ENCODE measurements at regions not wholly inside any gene's neighbourhood (a gene's known extent, or its start where the extent isn't known, plus 50 kb on each side); places are given as distances from the start of the nearest gene placed in this dataset.

GRCh38 chr13:74530011-74530410, 395.8 kb upstream of the KLF12 start:
- no peak for DNase-seq

- DNase-seq, result no peak
These were observed 394.7 kb upstream of the KLF12 start for GRCh38 chr13:74528734-74529513.

DNA sequence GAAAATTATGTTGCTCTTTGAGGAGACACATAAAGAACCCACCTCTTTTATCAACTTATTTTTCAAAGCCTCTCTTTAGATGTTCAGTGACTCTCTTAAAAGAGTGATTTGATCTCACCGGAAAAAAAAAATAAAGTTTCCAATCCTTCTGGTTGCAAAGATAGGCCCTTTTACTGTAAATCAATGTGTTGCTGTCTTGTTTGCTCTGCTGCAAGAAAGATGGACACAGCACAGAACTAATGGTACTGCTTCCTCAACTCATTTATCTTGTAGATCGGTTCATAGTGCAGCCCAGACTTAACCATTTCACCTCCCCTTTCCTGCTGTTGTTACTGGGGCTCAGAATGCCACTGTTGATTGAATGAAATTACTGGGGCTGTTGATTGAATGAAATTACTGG, 388.9 kb upstream of the KLF12 start:
- no peak for DNase-seq

DNA sequence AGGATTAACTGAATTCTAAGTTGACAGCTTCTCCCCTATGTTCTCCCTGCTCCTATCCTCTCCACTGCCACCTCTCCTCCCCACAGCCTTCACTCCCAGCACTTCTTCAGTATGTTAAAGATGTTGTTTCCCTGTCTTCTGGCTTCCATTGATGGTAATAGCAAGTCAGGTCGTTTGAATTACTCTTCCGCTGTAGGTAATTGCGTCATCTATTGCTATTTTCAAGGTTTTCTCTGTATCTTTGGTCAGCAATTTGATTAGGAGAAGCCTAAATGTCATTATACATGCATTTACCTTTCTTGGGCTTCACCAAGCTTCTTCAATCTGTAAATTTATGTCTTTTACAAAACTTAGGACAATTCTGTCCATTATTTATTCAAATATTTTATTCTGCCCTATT, 377.3 kb upstream of the KLF12 start:
- DNase-seq, result no peak

DNA sequence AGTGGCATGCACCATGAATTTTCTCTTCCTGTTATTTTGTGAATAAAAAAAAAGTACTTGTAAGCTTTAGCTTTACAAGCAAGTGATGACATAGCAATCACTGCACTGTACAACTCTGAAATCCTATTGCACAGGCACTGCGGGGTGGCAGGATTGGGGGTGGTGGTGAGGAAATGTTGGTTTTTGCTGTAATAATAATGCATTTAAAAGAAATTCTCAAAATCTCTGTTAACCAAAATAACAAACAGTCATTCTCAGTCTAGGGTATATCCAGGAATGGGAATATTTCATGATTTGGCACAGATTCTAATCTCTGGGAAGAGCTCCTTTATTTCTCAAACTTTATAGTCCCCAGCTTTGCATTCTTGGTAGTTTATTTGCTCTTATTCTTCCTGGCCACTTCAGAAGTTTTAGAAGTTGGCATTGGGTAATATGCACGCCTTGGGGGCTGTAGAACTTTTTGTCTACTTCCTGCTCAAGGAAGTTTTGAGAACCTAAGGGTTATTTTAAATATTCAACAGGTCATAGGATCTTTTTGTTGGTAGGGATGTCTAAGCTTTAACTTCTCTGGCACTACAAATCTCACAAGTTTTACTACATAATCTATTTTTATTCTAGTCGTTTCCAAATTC, 353.0 kb upstream of the KLF12 start:
- DNase-seq, result no peak

DNA sequence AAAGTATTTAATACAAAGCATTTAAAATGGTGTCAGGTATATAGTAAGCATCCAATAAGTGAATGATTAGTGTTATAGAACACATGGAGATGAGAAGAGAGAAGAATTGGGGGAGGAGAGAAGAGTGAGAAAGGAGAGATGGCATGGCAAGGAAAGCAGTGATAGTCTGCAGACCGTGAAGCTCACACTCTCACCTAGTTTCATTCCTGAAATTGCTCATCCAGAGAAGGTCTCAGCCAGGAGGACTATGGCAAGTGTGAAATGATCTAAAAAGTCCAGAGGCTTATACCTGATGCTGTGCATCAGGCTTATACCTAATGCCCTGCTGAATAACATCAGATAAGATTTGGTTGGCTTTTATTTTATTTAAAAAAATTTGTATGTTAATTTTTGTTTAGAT, 351.6 kb upstream of the KLF12 start:
- no peak for DNase-seq

DNA sequence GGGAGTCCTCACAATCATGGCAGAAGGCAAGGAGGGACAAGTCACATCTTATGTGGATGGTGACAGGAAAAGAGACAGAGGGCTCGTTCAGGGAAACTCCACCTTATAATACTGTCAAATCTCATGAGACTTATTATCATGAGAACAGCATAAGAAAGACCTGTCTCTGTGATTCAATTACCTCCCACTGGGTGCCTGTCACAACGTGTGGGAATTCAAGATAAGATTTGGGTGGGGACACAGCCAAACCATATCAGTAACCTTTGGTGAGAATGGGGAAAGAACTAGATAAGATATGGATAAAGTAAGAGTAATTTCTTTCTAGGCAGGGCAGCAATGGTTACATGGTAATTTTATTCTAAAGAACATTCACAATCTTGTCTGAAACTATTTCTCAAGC, 344.9 kb upstream of the KLF12 start:
- no peak for DNase-seq

- DNase-seq, result no peak
These were observed 342.6 kb upstream of the KLF12 start for GRCh38 chr13:74476788-74477187.

GRCh38 chr13:74476365-74476764, 342.2 kb upstream of the KLF12 start:
- no peak for DNase-seq

DNA sequence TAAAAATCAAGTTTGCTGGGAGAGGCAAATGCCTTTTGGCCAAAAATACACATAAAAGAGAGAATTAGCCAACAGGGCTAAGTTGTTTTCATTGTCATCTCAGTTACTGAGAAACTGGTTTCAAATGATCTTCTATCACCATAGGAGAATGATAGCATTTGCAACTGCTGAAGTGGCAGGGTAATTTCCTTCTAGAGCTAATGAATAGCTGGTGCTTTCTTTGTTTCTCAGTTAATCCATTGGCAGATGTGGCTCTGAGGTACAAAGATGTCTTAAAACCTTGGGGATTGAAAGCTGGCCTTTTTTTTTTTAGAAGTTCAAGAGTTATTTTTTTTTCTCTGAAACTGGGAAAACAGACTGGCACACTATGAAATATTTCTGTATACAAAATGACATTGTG, 332.7 kb upstream of the KLF12 start:
- DNase-seq, result no peak

DNA sequence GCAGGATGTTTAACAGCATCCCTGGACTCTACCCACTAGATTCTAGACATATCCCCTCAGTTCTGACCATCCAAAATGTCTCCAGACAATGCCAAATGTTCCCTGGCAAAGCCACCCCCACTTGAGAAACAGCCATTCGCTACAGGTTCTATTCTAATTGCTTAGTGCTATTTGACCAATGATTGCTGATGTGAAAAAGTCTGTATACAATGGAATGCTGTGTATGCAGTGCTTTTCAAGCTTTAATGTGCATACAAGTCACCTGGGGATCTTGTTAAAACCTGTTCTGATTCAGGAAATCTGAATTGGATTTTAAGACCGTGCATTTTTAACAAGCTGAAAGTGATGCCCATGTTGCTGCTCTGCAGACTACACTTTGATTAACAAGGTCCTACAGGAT, 331.8 kb upstream of the KLF12 start:
- no peak for DNase-seq

GRCh38 chr13:74465271-74465670, 331.1 kb upstream of the KLF12 start:
- DNase-seq, result no peak

- peak in 7 of 58 donors; percentile 0 to 30 (median 6) for DNase-seq
These were observed 330.5 kb upstream of the KLF12 start for GRCh38 chr13:74464670-74465069.

GRCh38 chr13:74461011-74461410, 326.8 kb upstream of the KLF12 start:
- no peak for DNase-seq

DNA sequence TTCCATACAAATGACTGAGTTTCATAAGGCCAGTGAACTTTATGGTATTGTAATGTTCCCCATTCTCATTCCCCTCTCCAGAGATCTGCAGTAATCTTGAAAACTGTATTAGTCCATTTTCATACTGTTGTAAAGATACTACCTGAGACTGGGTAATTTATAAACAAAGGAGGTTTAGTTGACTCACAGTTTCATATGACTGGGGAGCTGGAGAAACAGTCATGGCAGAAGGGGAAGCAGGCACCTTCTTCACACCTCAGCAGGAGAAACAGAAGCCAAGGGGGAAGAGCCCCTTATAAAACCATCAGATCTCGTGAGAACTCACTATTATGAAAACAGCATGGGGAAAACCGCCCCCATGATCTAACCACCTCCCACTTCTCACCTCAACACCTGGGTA, 318.7 kb upstream of the KLF12 start:
- DNase-seq, result no peak

DNA sequence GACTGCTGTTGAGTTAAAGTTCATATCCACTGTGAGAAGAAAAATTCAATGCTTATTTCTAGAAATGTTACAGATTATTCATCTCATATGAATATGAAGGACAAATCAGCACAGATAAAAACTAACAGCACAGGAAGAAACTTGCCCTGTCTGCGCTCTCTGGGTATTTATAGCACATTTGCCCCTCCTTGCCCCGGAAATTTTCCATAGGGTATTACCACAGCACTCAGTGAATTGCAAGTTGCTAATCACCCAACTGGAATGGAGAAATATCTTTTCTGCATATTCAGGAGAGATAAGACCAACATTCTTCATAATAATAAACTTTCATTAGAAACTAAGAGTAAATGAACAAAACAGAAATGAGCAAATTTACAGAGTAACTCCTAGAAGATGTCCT, 318.0 kb upstream of the KLF12 start:
- no peak for DNase-seq

DNA sequence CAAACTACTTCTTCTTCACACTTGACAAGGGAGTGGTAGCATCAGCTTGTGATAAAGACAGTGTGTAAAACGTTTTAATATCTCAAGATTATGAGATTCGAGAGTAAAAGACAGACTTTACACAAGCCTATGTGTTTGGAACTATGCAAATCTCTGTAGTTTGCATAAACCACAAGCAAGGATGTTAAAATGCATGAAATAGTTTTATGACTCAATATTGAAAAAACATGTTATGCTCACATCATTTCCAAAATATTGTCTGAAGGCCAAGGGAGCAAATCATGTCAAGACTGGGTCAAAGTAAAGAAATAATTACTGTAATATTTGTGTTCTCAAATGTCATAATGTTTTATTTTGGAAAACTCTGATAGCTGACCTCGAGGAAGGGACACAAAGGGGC, 316.8 kb upstream of the KLF12 start:
- DNase-seq, result no peak

GRCh38 chr13:74450525-74450845, 316.3 kb upstream of the KLF12 start:
- DNase-seq, result no peak

DNA sequence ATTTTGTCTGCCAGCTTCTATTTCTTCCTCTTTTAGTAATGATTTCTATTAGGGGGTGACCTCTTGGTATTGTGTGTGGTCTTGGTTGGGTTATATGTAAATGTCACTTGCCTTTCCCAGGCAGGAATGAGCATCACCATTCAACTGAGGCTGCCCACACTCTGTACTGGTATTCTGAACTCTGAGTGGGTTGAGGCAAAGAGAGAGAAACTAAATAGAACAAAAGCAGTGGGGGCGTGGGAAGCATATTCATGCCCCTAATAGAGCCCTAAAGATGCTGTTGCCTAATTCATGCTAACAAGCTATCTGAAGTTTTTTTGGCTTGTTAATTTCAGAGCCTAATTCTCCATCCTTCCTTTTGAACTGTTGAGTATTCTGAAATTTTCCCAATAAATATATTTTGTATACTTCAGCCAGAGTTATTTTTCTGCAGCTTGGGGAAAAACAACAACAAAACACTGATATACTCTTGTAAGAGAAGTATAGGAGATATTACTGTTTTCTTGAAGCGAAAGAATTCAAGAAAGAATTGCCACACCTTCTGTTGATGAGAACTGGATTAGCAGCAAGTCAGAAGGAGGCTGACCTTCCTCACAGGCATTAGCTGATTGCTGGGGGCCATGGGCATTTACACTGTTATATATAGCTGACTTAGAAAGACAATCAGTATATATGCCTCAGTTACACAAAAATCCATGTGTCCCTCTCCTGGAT, 315.8 kb upstream of the KLF12 start:
- no peak for DNase-seq

- DNase-seq, result no peak
These were observed 310.8 kb upstream of the KLF12 start for GRCh38 chr13:74444864-74445479.

- DNase-seq, result no peak
These were observed 310.0 kb upstream of the KLF12 start for GRCh38 chr13:74444161-74444571.

- DNase-seq, result no peak
These were observed 309.4 kb upstream of the KLF12 start for GRCh38 chr13:74443631-74444030.
